A549 (cell line): ENCODE measurements at regions not wholly inside any gene's neighbourhood (a gene's known extent, or its start where the extent isn't known, plus 50 kb on each side); places are given as distances from the start of the nearest gene placed in this dataset.

Experiments used
- ATOH8 ChIP-seq: fragments of 250-450 bp; sonication (Bioruptor Pico); IDR thresholded peaks from 2 replicates; pipeline ENCODE4 v1.5.0; 2020; ENCODE audit warnings: low read depth, mild to moderate bottlenecking, moderate library complexity
- CTCF ChIP-seq: fragments of >200 bp; sonication (Bioruptor Twin); formaldehyde crosslinking; IDR thresholded peaks from 3 replicates; pipeline ENCODE4 v1.5.1; 2016
- HES2 ChIP-seq: fragments of >200 bp; sonication (Bioruptor Twin); formaldehyde crosslinking; IDR thresholded peaks from 2 replicates; pipeline ENCODE4 v1.6.1; 2016
- POLR2A ChIP-seq: IDR thresholded peaks from 2 replicates; pipeline ENCODE4 v1.6.1; 2012; ENCODE audit warnings: mild to moderate bottlenecking, low read length
- SREBF2 ChIP-seq: fragments of 450-650 bp; IDR thresholded peaks from 2 replicates; pipeline ENCODE4 v1.6.1; 2014; ENCODE audit warnings: mild to moderate bottlenecking, moderate library complexity
- USF2 ChIP-seq: fragments of 450-650 bp; IDR thresholded peaks from 2 replicates; pipeline ENCODE4 v1.6.1; 2014; ENCODE audit warnings: antibody characterized with exemption

- TF ChIP-seq CTCF (no peak), POLR2A (no peak), USF2 (no peak), ATOH8 (CRISPR knock-in tag) (no peak), HES2 (no peak), SREBF2 (no peak)
Measured at GRCh38 chr5:30832519-30832918, 361.0 kb upstream of the CDH6 start.
